T-helper 2 cell treated with Interferon-gamma antibody and Interleukin-4, amounts not matched to agents 100 ng/mL and 5 ng/mL, for 36 hours (primary cell): ENCODE measurements at regions not wholly inside any gene's neighbourhood (a gene's known extent, or its start where the extent isn't known, plus 50 kb on each side); places are given as distances from the start of the nearest gene placed in this dataset.

Experiments used
- intact Hi-C: fragments of 100-400 bp; cut with micrococcal nuclease; formaldehyde crosslinking; loops from one replicate; pipeline ENCODE4 v1.15.1; 2023

GRCh38 chr4:32022071-32022470 lies 1301.9 kb downstream of the PCDH7 start:
- intact Hi-C loops = no loop called here

GRCh38 chr4:32025851-32026459 lies 1305.8 kb downstream of the PCDH7 start:
- intact Hi-C loops = no loop called here

GRCh38 chr4:32030406-32030805 lies 1310.2 kb downstream of the PCDH7 start:
- intact Hi-C loops = no loop called here

- intact Hi-C loops = no loop called here
These were observed 1310.9 kb downstream of the PCDH7 start for GRCh38 chr4:32031026-32031425.

GRCh38 chr4:32032136-32032672 lies 1312.0 kb downstream of the PCDH7 start:
- intact Hi-C loops = no loop called here

- intact Hi-C loops = no loop called here
These were observed 1317.2 kb downstream of the PCDH7 start for GRCh38 chr4:32037399-32037798.

DNA sequence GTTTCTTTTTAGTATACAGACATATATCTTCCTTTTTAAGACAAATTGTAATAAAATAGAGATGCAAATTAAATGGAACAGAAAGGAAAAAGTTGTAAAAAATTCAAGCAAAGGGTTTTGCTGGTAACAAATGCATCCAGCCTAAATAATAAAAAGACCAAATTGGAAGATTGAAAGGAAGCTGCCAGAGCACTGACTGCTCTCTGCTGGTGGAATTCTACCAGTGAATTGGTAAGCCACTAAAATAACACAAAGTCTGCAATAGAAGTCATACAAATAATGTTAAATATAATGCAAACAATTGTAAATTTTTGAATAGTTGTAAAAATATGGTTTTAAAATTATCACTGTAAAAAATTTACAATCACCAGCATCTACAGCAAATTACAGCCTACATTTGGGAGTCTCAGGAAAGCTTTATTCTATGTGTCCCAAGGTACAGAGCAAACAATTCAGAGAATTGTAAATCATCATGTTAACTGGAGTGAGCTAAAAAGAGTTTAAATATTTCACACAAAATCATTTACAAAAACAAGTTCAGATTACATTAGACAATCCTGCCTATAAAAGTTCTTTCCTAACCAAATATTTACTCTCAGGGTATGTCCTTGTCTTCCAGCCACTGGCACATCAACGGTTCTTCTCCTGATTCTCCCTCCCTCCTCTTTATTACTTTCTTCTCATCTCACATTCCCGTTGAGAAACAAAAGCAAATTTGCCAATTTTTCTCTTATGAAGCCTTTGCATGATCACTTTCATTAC lies 1322.5 kb downstream of the PCDH7 start:
- intact Hi-C loops = no loop called here

- intact Hi-C loops = no loop called here
These were observed 1323.1 kb downstream of the PCDH7 start for GRCh38 chr4:32043248-32043633.

GRCh38 chr4:32061916-32062315 lies 1341.7 kb downstream of the PCDH7 start:
- intact Hi-C loops = no loop called here

DNA sequence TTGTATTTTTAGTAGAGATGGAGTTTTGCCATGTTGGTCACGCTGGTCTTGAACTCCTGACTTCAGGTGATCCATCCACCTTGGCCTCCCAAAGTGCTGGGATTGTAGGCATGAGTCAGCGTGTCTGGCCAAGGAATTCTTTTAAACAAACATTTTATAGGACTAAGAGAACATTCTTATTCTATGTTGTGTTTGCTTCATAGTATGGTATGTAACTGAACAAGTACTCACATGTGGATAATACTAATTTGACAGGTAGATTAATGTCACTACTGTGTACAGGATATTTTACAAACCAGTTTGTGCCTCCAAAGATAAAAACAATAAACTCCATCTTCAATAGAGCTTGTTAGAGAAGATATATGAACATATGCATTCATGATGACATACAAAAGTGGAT lies 1353.4 kb downstream of the PCDH7 start:
- intact Hi-C loops = no loop called here

GRCh38 chr4:32087211-32087610 lies 1367.0 kb downstream of the PCDH7 start:
- intact Hi-C loops = no loop called here

DNA sequence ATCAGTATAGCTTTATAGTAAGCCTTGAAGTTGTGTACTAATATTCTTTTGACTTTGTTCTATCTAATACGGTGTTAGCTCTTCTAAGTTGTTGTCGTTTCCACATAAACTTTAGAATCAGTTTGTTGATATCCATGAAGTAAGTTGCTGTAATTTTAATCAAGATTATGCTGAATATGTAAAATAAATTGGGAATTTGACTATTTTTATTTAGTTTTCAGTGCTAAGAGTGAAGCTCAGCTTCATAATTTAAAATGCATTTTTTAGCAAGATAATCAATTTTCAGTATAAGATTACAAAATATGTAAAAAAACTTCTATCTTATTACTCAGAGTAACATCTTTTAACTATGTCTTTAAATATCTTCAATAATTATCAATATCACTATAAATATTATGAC lies 1374.8 kb downstream of the PCDH7 start:
- intact Hi-C loops = no loop called here

- intact Hi-C loops = no loop called here
These were observed 1382.7 kb downstream of the PCDH7 start for GRCh38 chr4:32102896-32103295.

DNA sequence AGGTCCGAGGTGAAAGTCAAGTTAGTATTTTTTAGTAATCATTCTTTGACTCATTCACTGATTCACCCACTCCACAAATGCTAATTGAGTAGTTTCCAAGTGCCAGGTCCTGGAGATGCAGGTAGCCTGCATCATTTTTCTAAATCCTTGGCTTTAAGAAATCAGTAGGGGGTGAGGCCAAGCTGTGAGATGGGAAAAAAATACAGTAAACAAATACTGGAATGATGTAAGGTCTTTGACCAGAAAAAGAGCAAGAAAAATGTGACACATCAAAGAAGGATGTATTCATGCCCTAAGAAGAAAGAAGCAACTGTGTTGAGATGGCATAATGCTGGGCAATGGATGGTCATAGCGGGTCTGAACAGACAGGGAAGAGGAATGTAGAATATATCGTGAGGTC lies 1386.6 kb downstream of the PCDH7 start:
- intact Hi-C loops = no loop called here

DNA sequence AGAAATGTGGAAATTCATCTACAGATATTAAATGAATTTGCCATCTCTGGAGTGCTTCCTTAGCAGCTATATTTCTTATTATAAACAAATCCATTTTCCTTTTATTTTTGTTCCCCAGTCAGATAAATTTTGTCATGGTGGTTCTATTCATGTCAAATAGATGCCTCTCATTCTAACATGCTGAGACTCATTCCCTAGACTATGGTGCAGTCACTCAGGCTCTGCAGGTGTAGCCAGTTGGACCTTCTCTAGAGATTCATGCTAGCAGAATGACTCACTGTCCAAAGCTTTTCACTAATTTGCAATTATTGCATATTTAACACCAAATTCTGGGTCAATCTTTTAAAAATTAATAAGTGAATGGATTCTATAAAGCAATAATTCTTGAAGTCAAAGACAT lies 1392.7 kb downstream of the PCDH7 start:
- intact Hi-C loops = no loop called here

DNA sequence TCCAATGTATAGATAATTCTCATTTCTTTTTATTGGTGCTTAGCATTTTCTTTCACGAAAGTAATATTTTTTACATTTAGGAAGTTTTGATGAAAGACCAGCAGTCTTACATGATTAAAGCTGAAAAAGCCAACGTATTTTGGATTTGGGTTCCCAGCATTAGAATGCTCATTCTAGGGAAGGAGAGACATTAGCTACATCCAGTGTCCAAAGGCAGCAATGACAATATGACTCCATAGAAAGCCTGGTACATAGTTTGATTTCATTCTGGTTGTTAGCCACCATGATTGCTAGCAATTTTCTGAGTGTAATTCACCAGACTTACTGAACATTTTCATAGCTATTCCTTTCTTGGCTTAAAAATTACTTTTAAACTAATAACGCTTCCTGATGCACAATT lies 1397.5 kb downstream of the PCDH7 start:
- intact Hi-C loops = no loop called here

- intact Hi-C loops = no loop called here
These were observed 1399.7 kb downstream of the PCDH7 start for GRCh38 chr4:32119907-32120306.

DNA sequence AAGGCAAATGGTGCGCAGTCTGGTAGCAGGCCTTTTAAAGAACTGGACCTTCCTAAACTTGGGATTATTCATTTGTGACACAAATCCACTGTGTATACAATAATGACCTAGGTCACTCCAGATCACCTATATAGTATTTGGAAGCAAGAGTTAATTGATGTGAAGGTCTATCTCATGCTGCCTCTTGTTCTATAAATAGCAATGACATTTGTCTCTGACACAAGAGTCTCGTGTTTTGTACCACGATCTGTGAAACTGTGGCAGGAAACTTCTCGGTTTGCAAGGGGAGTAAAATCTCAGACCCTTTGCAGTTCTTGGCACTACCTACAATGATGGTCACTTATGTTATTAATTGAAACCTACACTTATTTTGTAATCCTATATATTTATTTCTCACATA lies 1408.4 kb downstream of the PCDH7 start:
- intact Hi-C loops = no loop called here

GRCh38 chr4:32129967-32130366 lies 1409.8 kb downstream of the PCDH7 start:
- intact Hi-C loops = no loop called here

DNA sequence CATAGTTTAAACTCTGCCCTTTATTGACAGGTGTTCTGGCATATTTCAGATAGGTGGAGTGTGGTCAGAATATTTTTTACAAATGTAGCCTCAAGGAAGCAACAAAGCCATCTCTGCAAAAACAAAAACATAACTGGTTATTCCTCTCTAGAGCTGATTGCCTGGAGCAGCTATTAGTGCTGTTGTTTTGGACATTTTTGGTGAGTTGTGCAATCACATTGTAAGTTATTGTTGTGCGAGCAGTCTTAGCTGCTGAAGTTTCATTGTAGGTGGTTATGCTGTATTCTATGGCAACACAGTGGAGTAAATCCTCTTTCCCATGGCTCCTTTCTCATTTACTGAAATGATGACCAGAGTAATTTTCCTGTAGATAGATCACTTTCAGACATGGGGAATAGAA lies 1413.0 kb downstream of the PCDH7 start:
- intact Hi-C loops = no loop called here

DNA sequence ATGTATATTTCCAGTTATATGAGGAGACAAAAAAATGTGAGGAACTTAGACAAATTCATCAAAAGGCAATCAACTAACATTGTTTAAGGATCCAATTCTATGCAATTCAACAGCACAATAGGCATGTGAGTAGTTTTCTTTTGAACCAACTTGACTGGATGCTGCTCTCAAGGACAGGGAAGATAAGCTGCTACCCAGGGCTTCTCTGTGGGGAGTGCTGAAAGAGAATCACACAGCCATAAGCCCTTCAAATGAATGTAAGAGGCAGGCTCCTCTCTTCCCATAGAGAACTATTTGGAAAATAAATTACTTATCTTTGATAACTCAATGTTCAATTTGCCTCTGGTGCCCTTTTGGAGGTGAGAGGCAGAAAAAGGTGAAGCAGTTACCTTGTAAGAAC lies 1413.6 kb downstream of the PCDH7 start:
- intact Hi-C loops = no loop called here

GRCh38 chr4:32135642-32136041 lies 1415.5 kb downstream of the PCDH7 start:
- intact Hi-C loops = no loop called here
